ENCODE measurements at regions not wholly inside any gene's neighbourhood (a gene's known extent, or its start where the extent isn't known, plus 50 kb on each side); places are given as distances from the start of the nearest gene placed in this dataset.

DNA sequence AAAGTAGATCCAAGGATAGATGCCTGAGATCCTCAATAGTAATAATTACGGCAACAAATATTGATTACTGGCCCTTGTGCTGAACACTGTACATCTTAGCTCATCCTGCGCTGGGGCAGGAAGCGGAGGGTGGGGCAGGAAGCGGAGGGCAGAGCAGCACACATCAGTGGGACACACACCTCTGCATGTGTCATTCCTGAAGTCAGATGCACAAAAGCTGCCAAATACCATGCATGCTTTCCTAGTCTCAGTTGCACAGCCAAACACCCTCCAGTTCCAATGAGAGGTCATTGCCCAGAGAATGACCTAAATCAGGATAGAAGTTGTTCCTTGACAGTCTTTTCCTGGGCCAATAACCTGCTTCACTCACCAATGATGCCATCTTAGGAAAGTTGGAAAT is 74.4 kb upstream of the FOXC1 start:
- Histone ChIP-seq H3K27ac (no peak overlapping the region), H3F3A (ENCODE audit: insufficient read depth, low read depth) (no peaks in the 10 kb centered on the region), H3K4me3 (no peak overlapping the region), H3K27me3 (ENCODE audit: insufficient read depth, low read depth) (no peaks in the 10 kb centered on the region), H3K9me3 (ENCODE audit: insufficient read depth, low read depth) (no peaks in the 10 kb centered on the region), H3K9me2 (ENCODE audit: insufficient read depth) (no peaks in the 10 kb centered on the region), H2AFZ (no peak overlapping the region), H3K79me2 (ENCODE audit: low read depth) (no peaks in the 10 kb centered on the region), H4K20me1 (ENCODE audit: insufficient read depth) (no peaks in the 10 kb centered on the region), H3K4me2 (no peak overlapping the region), H3K36me3 (ENCODE audit: low read depth) (no peaks in the 10 kb centered on the region), H3K4me1 (replicated peaks; ENCODE audit: insufficient read depth) (no peaks in the 10 kb centered on the region)
- ChIA-PET CTCF (interaction anchor here (0.7 kb wide), 1 partner anchor 11 kb away, joined by 3 read pairs; no protein-coding TSS in a partner anchor), POLR2A (ENCODE audit: unreplicated experiment) (interaction anchor here (0.6 kb wide), 1 partner anchor 54 kb away, joined by 3 read pairs; no protein-coding TSS in a partner anchor)
- BruUV-seq (replicated peaks) = no TSS peak
- peak in 1 of 2 experiments; percentile 23 for DNase-seq
- intact Hi-C loops (cut with micrococcal nuclease; ENCODE audit: unreplicated experiment) = no loop called here
- TF ChIP-seq EZH2 (IDR thresholded peaks at IDR 0.05; ENCODE audit: low read depth) = no peak
- TF ChIP-seq, protein P1, sequence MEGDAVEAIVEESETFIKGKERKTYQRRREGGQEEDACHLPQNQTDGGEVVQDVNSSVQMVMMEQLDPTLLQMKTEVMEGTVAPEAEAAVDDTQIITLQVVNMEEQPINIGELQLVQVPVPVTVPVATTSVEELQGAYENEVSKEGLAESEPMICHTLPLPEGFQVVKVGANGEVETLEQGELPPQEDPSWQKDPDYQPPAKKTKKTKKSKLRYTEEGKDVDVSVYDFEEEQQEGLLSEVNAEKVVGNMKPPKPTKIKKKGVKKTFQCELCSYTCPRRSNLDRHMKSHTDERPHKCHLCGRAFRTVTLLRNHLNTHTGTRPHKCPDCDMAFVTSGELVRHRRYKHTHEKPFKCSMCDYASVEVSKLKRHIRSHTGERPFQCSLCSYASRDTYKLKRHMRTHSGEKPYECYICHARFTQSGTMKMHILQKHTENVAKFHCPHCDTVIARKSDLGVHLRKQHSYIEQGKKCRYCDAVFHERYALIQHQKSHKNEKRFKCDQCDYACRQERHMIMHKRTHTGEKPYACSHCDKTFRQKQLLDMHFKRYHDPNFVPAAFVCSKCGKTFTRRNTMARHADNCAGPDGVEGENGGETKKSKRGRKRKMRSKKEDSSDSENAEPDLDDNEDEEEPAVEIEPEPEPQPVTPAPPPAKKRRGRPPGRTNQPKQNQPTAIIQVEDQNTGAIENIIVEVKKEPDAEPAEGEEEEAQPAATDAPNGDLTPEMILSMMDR (conservative IDR thresholded peaks at IDR 0.05) = no peak

DNA sequence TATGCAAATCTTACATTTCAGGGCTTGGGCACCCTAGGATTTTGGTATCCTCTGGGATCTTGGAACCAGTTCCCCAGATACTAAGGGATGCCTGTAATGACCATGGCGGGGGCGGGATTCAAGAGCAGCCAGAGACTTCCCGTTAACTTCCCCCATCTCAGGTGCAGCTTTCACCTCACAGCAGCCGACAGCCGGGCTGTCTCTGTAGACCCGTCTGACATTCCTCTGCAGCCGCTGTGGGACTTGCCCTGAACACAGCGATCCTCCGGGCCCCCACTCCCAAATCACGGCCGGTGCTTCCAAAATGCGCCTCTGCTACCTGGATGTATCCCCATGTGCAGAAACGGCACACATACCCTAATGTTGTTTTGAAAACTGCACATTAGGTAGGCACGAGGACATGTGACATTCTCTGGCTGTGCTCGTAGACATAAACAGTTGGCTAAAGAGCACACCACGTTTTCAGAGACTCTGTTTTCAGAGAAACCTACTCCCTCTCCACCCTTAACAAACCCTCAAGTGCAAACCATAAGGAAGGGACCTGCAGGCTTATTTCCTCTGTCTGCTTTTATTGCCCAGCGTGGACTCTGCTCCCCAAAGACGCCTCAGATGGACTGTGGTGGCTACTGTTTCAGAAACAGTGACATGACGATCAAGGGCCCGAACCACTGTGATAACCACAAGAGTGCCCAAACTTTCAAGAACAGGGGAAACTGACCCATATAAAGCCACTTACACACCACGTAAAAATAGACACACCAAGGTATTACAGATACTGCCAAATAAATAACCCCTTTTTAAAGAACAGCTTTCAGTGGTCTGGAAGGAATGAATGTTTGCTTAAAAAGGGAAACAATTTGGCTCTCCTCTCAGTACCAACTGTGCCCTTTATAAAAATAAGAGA is 72.9 kb upstream of the FOXC1 start:
- no peaks in the 10 kb centered on the region for H3K4me1 ChIP-seq (replicated peaks; ENCODE audit: insufficient read depth)
- TF ChIP-seq, protein P1 (conservative IDR thresholded peaks at IDR 0.05) = no peak
- H3K27me3 ChIP-seq (ENCODE audit: insufficient read depth, low read depth) = no peaks in the 10 kb centered on the region
- H3K9me2 ChIP-seq (ENCODE audit: insufficient read depth) = no peaks in the 10 kb centered on the region
- BruUV-seq (replicated peaks) = no TSS peak
- H3K4me3 ChIP-seq = no peak overlapping the region
- H2AFZ ChIP-seq = no peak overlapping the region
- H3K27ac ChIP-seq = no peak overlapping the region
- H3K4me2 ChIP-seq = no peak overlapping the region
- H3F3A ChIP-seq (ENCODE audit: insufficient read depth, low read depth) = no peaks in the 10 kb centered on the region
- CTCF ChIA-PET = no interaction called here
- no peaks in the 10 kb centered on the region for H4K20me1 ChIP-seq (ENCODE audit: insufficient read depth)
- no peaks in the 10 kb centered on the region for H3K9me3 ChIP-seq (ENCODE audit: insufficient read depth, low read depth)
- intact Hi-C loops (cut with micrococcal nuclease; ENCODE audit: unreplicated experiment) = no loop called here
- DNase-seq = no peak
- H3K79me2 ChIP-seq (ENCODE audit: low read depth) = no peaks in the 10 kb centered on the region
- H3K36me3 ChIP-seq (ENCODE audit: low read depth) = no peaks in the 10 kb centered on the region
- POLR2A ChIA-PET (ENCODE audit: unreplicated experiment) = no interaction called here

DNA sequence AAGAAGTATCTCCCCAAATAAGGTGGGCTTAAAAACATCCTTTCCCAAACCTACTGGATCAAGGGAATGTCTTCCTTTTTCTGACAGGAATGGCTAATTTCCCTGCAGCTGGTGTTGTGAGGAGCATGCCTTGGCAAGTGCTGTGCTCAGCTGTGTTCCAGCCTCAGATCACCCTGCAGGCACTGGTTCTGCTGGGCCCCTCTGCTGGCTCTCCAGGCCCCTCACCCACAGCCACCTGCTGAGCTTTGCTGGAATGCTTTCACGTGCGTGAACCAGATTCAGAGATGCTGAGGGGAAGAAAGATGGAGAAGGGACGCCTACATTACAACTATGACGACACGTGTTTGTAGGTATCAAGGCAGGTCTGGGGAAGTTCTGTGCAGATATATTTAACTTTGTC is 71.3 kb upstream of the FOXC1 start:
- Histone ChIP-seq H3K4me3 (no peak overlapping the region), H3K4me1 (replicated peaks; ENCODE audit: insufficient read depth) (no peaks in the 10 kb centered on the region), H3K4me2 (no peak overlapping the region), H3K36me3 (ENCODE audit: low read depth) (no peaks in the 10 kb centered on the region), H3F3A (ENCODE audit: insufficient read depth, low read depth) (no peaks in the 10 kb centered on the region), H3K27me3 (ENCODE audit: insufficient read depth, low read depth) (no peaks in the 10 kb centered on the region), H3K9me2 (ENCODE audit: insufficient read depth) (no peaks in the 10 kb centered on the region), H3K79me2 (ENCODE audit: low read depth) (no peaks in the 10 kb centered on the region), H4K20me1 (ENCODE audit: insufficient read depth) (no peaks in the 10 kb centered on the region), H2AFZ (no peak overlapping the region), H3K9me3 (ENCODE audit: insufficient read depth, low read depth) (no peaks in the 10 kb centered on the region), H3K27ac (no peak overlapping the region)
- BruUV-seq (replicated peaks) = no TSS peak
- CTCF ChIA-PET = no interaction called here
- no peak for DNase-seq
- POLR2A ChIA-PET (ENCODE audit: unreplicated experiment) = no interaction called here
- TF ChIP-seq EZH2 (IDR thresholded peaks at IDR 0.05; ENCODE audit: low read depth) = no peak
- TF ChIP-seq, protein P1 (conservative IDR thresholded peaks at IDR 0.05) = no peak
- intact Hi-C loops (cut with micrococcal nuclease; ENCODE audit: unreplicated experiment) = no loop called here

Measured in PC-9 (cell line).